ENCODE measurements at regions not wholly inside any gene's neighbourhood (a gene's known extent, or its start where the extent isn't known, plus 50 kb on each side); places are given as distances from the start of the nearest gene placed in this dataset.
A peak's percentile ranks its signal among the peaks of the same experiment; 100 is the strongest.

DNA sequence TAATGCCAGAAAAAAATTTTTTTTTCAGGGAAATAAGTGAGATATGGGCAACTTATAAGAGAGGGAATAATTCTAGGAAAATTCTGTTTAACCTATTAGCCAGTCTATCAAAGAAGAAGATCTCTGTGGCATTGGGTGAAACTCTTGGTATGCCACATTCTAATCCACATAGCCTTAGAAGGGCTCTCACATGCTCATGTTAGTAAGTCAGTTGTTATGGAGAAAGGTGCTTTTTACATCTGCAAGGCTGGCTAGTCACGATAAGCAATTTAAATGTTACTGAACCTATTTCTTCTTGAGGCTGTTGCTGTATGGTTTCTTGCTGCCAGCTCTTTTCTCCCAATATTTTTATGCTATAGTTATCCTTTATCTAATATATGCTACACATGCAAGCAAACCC, 89.9 kb upstream of the MAGI1 start:
- no peak for DNase-seq

- DNase-seq, result no peak
These were observed 82.6 kb upstream of the MAGI1 start for GRCh38 chr3:66121318-66121717.

DNA sequence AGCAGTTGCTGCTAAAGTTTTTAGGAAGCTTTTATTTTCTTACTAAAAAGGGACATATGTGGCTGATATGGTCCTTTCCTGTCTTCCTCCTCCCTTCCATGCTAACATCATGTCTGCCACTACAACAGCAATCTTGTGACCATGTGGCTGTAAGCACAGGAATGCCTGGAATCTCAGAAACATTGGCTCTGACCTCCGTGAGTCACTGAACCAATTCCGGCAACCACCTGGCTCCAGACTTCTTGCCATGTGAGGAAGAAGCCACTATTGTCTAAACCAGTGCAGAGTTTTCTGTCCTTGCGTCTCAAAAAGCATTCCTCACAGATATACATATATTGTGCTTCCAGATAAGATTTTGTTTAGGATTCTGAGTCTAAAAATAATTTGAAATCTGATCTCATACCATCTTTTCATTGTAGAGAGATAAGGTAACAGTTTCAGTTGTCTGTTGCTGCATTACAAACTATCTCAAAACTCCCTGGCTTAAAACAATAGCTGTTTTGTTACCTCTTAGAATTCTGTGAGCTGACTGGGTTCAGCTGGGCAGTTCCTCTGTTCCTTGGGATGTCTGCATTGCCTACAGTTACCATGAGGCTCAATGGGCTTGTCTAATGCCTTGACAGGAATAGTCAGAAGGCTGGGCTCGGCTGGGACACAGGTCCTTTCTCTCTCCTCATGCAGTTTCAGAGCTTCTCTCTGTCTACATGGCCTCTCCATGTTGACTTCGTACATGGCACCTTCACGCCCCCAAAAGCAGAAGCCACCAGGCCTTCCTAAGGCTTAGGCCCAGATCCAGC, 77.3 kb upstream of the MAGI1 start:
- no peak for DNase-seq

DNA sequence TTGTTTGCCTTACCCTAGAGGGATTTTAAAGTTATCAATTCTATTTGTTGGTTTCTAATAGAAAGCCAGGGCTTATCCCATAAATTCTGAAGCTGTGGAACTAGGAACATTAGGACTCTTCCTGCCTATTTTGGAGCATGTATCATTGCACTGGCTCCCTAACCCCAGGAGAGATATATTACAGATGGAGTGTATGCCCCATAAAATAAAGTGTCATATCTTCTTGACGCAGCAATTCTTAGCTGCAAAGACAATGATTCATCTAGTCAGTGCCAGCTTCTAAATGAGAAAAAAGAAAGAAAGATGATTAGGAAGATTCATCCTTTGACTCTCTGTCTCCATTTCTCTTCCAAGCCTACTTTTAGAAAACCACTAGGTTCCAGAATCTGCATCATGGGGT, 74.8 kb upstream of the MAGI1 start:
- DNase-seq, result no peak

GRCh38 chr3:66110840-66111239, 72.1 kb upstream of the MAGI1 start:
- DNase-seq, result no peak

- DNase-seq, result no peak
These were observed 69.1 kb upstream of the MAGI1 start for GRCh38 chr3:66107855-66108254.

DNA sequence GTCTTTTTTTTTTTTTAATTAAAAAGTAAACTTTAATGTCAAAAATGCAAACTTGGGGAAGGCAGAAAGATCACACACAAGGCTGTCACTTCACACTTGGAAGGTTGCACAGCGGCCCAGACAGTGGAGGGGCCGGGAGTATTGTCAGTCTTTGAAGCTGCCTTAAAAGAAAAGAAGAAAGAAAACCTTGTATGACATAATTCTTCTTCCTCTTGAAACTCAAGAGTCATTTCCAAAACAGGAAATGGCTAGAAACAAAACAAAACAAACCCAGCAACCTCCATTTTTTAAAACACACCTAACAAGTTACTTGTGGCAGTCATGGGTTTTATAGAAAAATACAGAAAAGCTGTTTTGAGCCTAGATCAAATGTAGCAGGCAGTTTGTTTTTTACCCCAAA, 68.1 kb upstream of the MAGI1 start:
- DNase-seq, result no peak

DNA sequence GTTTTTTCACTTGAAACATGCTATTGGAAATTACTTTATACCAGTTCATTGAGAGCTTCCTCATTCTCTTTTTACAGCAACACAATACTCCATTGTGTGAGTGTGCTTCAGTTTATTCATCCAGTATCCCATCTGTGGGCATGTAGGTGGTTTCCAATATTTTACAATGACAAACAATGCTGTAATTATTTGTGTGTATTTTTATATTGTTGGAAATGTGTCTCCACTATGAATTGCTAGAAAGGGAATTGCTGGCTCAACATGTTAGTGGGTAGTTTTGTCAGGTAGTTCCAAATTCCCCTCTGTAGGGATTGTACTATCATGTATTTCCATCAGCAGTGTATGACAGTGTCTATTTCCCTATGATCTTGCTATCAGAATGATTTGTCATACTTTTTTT, 65.8 kb upstream of the MAGI1 start:
- DNase-seq, result no peak

DNA sequence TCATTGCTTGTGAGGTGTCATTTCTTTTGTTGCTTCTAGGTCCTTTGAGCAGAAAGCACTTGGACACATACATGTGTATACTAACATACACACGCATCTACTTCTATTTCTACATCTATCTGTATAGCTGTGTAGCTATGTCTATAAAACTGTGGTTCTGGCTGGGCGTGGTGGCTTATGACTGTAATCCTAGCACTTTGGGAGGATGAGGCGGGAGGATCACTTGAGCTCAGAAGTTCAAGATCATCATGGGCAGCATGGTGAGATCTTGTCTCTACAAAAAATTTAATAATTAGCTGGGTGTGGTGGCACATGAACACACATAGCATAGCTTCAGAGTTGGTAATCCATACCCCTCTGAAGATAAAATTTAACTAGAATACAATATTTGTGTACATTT, 65.0 kb upstream of the MAGI1 start:
- DNase-seq, result no peak

DNA sequence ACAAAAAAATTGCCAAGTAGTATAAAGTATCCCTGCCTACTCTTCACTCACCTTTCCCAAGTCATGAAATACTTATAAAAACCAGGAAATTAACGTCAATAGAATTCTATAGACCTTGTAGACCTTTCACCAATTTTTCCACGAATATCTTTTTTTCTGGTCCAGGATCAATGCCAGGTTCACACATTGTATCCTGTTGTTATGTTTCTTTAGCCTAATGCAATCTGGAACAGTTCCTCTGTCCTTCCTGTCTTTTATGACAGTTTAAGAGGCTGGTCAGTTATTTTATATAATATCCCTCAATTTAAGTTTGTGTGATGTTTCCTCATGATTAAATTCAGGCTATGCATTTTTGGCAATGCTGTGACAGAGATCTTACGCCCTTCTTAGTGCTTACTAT, 63.2 kb upstream of the MAGI1 start:
- no peak for DNase-seq

DNA sequence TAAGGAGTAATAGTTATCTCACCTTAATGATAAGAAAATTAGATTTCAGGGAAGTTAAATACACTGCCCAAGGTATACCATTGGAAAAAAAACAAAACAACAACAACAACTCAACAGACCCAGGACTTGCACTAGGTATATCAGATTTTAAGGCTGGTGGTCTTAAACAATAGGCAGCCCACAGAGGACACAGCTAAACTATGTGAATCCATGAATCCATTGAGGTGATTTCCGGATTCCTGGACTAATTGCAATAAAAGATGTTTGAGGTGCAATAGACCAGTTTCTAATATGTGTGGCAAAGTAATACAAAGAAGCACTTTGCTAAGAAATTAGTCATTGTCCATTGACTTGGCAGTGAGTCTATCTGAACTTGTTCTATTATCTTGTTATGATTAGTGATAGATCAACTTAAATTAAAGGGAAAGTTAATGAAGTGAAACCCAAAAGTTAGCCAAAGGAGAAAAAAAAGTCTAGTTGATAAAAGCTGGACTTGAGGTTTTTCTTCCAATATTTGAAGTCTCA, 60.9 kb upstream of the MAGI1 start:
- DNase-seq, result no peak

GRCh38 chr3:66098436-66098835, 59.7 kb upstream of the MAGI1 start:
- DNase-seq, result no peak

- no peak for DNase-seq
These were observed 58.9 kb upstream of the MAGI1 start for GRCh38 chr3:66097647-66098046.

- DNase-seq, result peak; percentile 64
These were observed 56.7 kb upstream of the MAGI1 start for GRCh38 chr3:66095295-66096001.

DNA sequence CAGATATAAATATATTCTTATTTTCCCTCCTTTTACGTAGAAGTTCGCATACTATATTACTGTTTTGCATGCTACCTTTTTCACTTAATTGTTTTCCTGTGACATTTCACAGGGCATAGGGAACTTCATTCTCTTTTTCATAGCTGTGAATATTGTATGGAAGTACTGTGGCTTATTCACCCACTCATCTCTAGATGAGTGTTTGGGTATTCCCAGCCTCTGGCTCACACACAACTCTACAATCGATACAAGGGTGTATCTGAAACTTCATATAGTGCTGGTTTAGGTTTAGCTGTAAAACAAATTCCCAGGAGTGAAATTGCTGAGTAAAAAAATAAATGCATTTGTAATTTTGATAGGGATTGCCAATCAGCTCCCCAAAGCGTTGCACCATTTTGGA, 55.3 kb upstream of the MAGI1 start:
- DNase-seq, result no peak

DNA sequence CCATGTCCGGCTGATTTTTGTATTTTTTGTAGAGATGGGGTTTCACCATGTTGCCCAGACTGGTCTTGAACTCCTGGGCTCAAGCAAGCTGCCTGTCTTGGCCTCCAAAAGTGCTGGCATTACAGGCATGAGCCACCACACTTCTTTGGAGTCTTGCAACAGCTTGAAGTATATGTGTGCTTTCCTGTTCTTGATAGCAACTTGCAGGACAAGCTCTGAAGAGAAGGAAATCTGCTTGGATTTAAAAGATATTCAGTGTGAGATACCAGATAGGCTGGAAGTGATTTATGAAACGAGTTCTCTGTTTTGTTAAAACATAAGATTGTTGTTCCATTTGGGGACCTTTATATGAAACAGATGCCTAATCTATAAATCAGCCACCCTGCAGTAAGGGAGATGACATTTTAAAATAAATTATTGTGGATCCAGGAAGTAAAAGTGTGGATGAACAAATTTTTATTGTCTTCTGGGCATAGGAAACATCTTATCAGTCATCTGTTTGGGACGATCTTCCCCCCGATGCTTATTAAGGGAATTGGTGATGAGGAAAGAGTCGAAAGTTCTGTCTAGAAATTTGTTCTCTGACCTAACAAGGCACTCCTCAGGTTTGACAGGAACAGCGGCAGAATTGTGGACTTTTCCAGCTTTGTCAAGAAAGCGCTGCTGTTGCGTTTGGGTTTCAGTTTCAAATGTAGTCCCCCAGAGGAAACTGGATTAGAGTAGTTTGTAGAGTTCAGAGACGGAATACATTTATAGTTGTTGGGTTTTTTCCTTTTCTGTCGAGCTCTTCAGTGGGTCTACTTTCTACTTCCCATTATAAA, 53.7 kb upstream of the MAGI1 start:
- DNase-seq, result no peak

Data from NCI-H82 (cell line).